HEK293T (cell line): ENCODE measurements at regions not wholly inside any gene's neighbourhood (a gene's known extent, or its start where the extent isn't known, plus 50 kb on each side); places are given as distances from the start of the nearest gene placed in this dataset.

ENCODE experiments used
- ARNT ChIP-seq: fragments of 450-650 bp; IDR thresholded peaks from 2 replicates; pipeline ENCODE4 v1.6.1; 2017; ENCODE audit warnings: mild to moderate bottlenecking
- ELF4 ChIP-seq: fragments of 450-650 bp; IDR thresholded peaks from 2 replicates; pipeline ENCODE4 v1.6.1; 2017; ENCODE audit warnings: antibody characterized with exemption
- HDGF ChIP-seq: fragments of 450-650 bp; IDR thresholded peaks from 2 replicates; pipeline ENCODE4 v1.6.1; 2017; ENCODE audit warnings: antibody characterized with exemption, borderline replicate concordance
- PKNOX1 ChIP-seq: fragments of 450-650 bp; IDR thresholded peaks from 2 replicates; pipeline ENCODE4 v1.6.1; 2016
- SP1 ChIP-seq: fragments of 450-650 bp; IDR thresholded peaks from 2 replicates; pipeline ENCODE4 v1.6.1; 2017
- SUZ12 ChIP-seq: fragments of 450-650 bp; IDR thresholded peaks from 2 replicates; pipeline ENCODE4 v1.6.1; 2016; ENCODE audit warnings: mild to moderate bottlenecking

GRCh38 chr11:19448651-19449050 is 207.9 kb upstream of the E2F8 start:
- TF ChIP-seq ELF4 (no peak), ARNT (no peak), SUZ12 (no peak), PKNOX1 (no peak), SP1 (no peak), HDGF (no peak)
